BJ (cell line): ENCODE measurements at regions not wholly inside any gene's neighbourhood (a gene's known extent, or its start where the extent isn't known, plus 50 kb on each side); places are given as distances from the start of the nearest gene placed in this dataset.

Experiments used
- CTCF ChIA-PET: fragments of 350-600 bp; formaldehyde crosslinking; extraction: SDS; loops from one replicate; lab custom pipeline; 2021; ENCODE audit warnings: antibody characterized with exemption, inconsistent platforms; lab: Yijun Ruan, JAX
- POLR2A ChIA-PET: fragments of 300-600 bp; sonication (Branson Sonifier 250); formaldehyde crosslinking; extraction: SDS; loops from one replicate; lab custom pipeline; 2021; ENCODE audit warnings: antibody characterized with exemption; lab: Charles Lee
- DNase-seq: peaks from one replicate; pipeline ENCODE4 v3.0.0-alpha.2; 2011; ENCODE audit warnings: low read depth
- H3K27me3 ChIP-seq: 2 replicates; pipeline ENCODE4 v1.6.0; 2011; ENCODE audit warnings: low read length; ENCODE audit not compliant: control insufficient read depth, insufficient read depth
- H3K36me3 ChIP-seq: 2 replicates; pipeline ENCODE4 v1.5.1; 2011; ENCODE audit warnings: low read length; ENCODE audit not compliant: control insufficient read depth, insufficient read depth
- H3K4me3 ChIP-seq: 2 replicates; pipeline ENCODE4 v1.5.1; 2011; ENCODE audit warnings: low read depth, mild to moderate bottlenecking, control low read depth, low read length
- TF ChIP-seq, protein P1 (sequence below): IDR thresholded peaks from 2 replicates; pipeline ENCODE4 v1.5.1; 2011; ENCODE audit warnings: low read depth, mild to moderate bottlenecking, control low read depth, inconsistent platforms, low read length, moderate library complexity; ENCODE audit not compliant: insufficient read depth

DNA sequence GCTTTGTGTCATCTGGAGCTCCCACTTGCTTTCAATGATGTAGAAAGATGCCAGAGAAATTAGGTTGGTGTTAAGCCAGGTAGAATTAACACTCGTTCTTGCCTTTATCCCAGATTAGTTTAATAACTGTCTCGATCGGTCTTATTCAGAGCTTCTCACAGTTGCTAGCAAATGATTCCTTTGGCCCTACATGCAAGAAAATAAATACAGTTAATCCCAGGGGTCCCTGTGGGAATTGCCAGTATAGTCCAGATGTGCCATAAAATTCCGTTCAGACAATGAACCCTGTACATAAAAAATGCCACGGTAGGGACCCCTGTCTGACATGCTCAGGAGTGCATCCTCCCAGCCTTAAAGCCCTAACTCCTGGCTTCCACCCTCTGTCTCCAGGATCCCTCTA, 207.5 kb downstream of the ARHGAP12 start:
- ChIA-PET POLR2A (no interaction called here), CTCF (interaction anchor here (1.0 to 1.1 kb wide), 2 partner anchors 12 kb away, joined by 3 read pairs; no protein-coding TSS in a partner anchor)
- TF ChIP-seq, protein P1, sequence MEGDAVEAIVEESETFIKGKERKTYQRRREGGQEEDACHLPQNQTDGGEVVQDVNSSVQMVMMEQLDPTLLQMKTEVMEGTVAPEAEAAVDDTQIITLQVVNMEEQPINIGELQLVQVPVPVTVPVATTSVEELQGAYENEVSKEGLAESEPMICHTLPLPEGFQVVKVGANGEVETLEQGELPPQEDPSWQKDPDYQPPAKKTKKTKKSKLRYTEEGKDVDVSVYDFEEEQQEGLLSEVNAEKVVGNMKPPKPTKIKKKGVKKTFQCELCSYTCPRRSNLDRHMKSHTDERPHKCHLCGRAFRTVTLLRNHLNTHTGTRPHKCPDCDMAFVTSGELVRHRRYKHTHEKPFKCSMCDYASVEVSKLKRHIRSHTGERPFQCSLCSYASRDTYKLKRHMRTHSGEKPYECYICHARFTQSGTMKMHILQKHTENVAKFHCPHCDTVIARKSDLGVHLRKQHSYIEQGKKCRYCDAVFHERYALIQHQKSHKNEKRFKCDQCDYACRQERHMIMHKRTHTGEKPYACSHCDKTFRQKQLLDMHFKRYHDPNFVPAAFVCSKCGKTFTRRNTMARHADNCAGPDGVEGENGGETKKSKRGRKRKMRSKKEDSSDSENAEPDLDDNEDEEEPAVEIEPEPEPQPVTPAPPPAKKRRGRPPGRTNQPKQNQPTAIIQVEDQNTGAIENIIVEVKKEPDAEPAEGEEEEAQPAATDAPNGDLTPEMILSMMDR, result no peak

DNA sequence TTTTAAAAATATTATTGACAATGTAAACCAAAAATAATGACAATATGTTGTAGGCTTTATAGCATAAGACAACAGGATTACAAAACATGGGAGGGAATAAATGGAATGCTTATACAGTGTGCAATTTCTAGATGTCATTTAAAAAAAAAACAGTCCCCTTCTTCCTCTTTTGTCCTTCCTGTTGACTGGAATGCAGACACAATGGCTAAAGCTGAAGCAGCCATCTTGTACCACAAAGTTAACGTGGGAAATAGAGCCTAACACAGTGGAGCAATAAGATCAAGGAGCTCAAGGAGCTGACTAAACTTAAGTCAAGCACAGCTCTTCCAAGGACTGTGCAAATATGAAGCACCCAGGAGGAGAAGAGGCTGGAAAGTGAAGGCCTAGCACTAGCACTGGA, 208.1 kb downstream of the ARHGAP12 start:
- DNase-seq, result no peak
- ChIA-PET CTCF (interaction anchor here (1.0 to 1.1 kb wide), 2 partner anchors 11 to 12 kb away, joined by 3 read pairs; no protein-coding TSS in a partner anchor), POLR2A (no interaction called here)
- H3K36me3 ChIP-seq, result no peaks in the 10 kb centered on the region
- no peak overlapping the region for H3K4me3 ChIP-seq
- TF ChIP-seq, protein P1, result no peak
- no peaks in the 10 kb centered on the region for H3K27me3 ChIP-seq

More for the DNA sequence above, 207.5 kb downstream of the ARHGAP12 start:
- Histone ChIP-seq H3K4me3 (no peak overlapping the region), H3K27me3 (no peaks in the 10 kb centered on the region), H3K36me3 (no peaks in the 10 kb centered on the region)
- no peak for DNase-seq

DNA sequence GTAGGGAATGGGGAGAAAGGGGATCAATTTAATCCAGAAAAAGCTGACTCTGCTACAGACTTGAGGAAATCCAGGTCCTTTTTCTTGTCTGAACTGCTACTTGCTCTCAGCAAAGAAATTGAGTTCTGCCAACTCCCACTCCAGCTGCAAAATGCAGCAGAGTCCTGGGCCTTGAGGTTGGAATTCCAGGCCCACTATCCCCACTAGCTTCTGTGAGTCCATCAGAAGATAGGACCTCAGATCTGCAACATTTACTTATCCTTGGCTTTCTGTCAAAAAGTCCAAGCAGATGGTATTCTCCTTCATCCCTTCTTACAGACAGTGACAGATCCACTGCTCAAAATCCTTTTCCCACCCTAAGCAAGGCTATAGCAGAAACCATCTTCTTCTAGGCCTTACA, 219.2 kb downstream of the ARHGAP12 start:
- POLR2A ChIA-PET, result interaction anchor here (1.3 kb wide), 1 partner anchor 11 kb away, joined by 3 read pairs; no protein-coding TSS in a partner anchor
- CTCF ChIA-PET, result interaction anchor here (0.9 to 2.2 kb wide), 3 partner anchors 11 to 99 kb away, joined by 3 to 9 read pairs (median 3); no protein-coding TSS in a partner anchor

DNA sequence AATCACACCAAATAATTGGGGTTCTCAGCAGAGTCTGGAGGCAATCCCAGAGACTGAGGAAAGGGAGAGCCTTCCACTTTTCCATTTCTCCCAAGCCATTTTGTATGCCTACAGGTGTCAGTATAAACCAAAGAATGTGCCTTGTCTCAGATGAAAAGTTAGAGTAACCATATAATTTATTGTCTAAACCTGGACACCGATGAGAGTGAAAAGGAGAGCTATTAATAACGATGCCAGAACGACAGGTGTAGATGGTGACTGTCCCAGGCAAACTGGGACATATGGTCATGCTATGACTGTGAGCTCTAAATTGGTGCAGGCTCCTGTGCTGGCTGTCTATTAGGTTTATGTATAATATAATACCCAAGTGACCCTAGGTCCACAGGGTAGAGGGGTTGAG, 219.6 kb downstream of the ARHGAP12 start:
- H3K36me3 ChIP-seq, result no peaks in the 10 kb centered on the region
- no peaks in the 10 kb centered on the region for H3K27me3 ChIP-seq
- ChIA-PET POLR2A (interaction anchor here (0.6 to 1.3 kb wide), 2 partner anchors 11 to 46 kb away, joined by 3 read pairs; no protein-coding TSS in a partner anchor), CTCF (interaction anchor here (0.9 to 2.2 kb wide), 4 partner anchors 12 to 99 kb away, joined by 3 to 9 read pairs (median 4); no protein-coding TSS in a partner anchor)
- TF ChIP-seq, protein P1, result no peak
- no peak for DNase-seq
- H3K4me3 ChIP-seq, result no peak overlapping the region

More for the DNA sequence above, 219.2 kb downstream of the ARHGAP12 start:
- Histone ChIP-seq H3K27me3 (no peaks in the 10 kb centered on the region), H3K4me3 (no peak overlapping the region), H3K36me3 (no peaks in the 10 kb centered on the region)
- TF ChIP-seq, protein P1, result no peak
- no peak for DNase-seq

DNA sequence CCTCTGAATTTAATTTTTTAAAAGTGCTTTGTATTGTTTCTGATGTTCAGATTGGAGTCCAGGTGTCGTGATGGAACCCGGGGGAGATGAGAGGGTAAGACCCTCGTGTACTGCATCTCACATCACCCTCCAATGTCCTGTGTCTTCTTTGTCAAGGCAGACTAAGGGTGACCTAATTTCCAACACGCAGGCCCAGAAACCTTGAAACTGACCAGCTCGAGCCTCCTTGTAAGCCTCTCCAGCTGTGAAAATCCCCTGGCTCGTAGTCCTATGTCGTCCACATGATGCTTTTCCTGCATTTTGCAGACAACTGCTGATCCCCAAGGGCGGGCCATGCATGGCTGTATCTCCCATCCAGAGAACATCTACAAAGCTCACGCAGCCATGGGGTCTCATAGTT, 220.2 kb downstream of the ARHGAP12 start:
- CTCF ChIA-PET, result interaction anchor here (0.9 to 2.2 kb wide), 3 partner anchors 12 to 100 kb away, joined by 3 to 9 read pairs (median 4); no protein-coding TSS in a partner anchor
- no peaks in the 10 kb centered on the region for H3K36me3 ChIP-seq

More for the DNA sequence above, 220.2 kb downstream of the ARHGAP12 start:
- H3K4me3 ChIP-seq, result no peak overlapping the region
- DNase-seq, result no peak
- POLR2A ChIA-PET, result interaction anchor here (0.6 to 1.3 kb wide), 2 partner anchors 10 to 47 kb away, joined by 3 read pairs; no protein-coding TSS in a partner anchor
- TF ChIP-seq, protein P1, result no peak
- H3K27me3 ChIP-seq, result no peaks in the 10 kb centered on the region
